GM19043 (cell line): ENCODE measurements at regions not wholly inside any gene's neighbourhood (a gene's known extent, or its start where the extent isn't known, plus 50 kb on each side); places are given as distances from the start of the nearest gene placed in this dataset.
"Not testable (repeated sequence)": the region's sequence is repeated elsewhere in the genome, so short reads cannot be mapped to it uniquely, and the experiment has no call there.

Experiments used
- ATAC-seq: cut with Tn5 transposase; IDR thresholded peaks from one replicate; pipeline ENCODE4 v1.9.1; 2021; ENCODE audit warnings: low read depth; ENCODE audit not compliant: unreplicated experiment

DNA sequence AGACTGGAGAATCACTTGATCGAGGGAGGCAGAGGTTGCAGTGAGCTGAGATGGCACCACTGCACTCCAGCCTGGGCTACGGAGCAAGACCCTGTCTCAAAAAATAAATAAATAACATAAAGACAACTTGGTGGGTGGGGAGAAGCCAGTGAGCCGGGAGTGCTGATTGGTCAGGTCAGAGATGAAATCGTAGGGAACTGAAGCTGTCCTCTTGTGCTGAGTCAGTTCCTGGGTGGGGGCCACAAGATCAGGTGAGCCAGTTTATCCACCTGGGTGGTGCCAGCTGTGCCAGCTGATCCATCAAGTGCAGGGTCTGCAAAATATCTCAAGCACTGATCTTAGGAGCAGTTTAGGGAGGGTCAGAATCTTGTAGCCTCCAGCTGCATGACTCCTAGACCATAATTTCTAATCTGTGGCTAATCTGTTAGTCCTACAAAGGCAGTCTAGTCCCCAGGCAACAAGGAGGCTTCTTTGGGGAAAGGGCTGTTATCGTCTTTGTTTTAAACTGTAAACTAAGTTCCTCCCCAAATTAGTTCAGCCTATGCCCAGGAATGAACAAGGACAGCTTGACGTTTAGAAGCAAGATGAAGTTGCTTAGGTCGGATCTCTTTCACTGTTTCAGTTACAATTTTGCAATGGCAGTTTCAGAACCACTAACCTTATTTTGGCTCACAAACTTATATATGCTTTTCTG lies 221.5 kb upstream of the MYLIP start:
- ATAC-seq, result not testable (repeated sequence)

DNA sequence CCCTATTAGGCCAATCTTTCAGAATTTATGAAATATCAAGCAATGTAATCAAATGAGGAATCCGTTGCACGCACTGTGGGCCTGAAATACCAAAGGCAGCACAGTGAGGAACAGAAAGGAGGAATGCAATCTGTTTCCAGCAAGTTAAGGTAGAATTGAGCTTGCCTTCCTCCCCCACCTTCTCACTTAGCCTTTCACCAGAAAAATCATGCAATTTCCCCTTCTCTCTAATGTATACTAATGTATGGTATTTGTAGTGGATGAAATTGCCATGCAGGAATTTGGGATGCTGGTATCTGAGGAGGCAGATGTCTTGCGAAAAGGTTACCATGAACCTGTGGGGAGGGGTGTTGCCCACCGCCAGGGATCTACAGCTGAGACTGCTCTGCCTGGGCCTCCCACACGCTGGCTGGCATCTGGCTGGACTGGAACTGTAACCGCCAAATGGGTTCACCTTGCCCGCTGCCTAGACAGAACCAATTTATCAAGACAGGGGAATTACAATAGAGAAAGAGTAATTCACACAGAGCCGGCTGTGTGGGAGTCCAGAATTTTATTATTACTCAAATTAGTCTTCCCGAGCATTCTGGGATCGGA lies 222.4 kb upstream of the MYLIP start:
- ATAC-seq, result no peak

DNA sequence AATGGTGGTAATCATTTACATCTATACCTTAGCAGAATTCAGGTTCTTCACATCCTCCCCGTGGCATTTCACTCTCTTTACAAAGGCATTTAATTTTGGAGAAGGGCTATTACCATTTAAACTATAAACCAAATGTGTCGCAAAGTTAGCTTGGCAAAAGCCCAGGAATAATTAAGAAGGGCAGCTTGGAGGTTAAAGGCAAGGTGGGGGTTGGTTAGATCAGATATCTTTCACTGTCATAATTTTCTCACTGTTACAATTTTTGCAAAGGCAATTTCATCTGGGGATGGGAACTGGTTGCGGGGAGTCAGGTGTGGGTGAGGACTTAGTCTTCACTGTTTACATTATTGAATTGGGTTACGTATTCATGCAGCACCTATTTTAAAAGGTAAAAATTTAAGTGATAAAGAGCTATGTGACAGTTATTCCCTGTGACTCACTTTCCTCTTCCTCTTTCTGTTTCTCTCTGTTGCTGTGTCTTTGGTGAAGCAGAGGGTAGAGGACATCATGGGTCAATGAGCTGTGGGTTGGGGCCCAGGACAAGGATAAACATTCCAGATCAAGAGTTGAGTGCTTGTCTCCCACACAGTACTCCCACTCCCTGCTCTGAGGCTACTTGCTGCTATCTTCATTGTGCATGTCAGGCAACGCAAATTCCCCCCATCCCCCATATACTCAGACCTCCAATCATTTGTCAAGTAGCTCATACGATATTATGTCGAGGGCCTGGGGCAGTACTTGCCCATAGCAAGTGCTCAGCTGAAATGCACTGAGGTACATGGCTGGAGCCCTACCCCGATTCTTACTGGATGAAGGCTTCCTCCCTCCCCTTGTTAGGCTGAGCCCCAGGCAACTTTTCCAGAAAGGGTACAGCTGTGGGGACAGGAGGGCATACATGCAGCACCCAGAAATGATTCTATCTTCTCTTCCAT lies 223.1 kb upstream of the MYLIP start:
- ATAC-seq, result no peak

DNA sequence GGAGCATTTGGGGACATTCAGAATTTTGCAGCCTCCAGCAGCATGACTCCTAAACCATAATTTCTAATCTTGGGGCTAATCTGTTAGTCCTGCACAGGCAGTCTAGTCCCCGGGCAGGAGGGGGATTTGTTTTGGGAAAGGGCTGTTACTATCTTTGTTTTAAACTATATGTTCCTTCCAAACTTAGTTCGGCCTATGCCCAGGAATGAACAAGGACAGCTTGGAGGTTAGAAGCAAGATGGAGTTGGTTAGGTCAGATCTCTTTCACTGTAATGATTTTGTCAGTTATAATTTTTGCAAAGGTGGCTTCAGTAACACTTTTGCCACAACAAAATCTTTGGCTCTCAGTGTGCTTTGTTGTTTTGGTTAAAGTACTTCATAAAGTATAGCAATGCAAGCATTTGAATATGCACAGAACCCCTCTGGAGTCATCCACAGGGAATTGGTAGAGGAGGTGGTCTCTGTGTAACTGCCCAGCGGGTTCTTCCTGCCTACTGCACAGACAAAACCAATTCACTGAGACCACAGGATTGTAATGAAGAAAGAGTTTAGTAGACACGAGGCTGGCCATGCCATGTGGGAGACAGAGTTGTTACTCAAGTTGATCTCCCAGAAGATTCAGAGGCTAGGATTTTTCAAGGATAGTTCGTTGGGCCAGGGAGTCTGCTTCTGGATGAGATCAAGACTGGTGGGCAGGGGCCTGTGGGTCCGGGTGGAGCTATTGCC lies 224.1 kb upstream of the MYLIP start:
- ATAC-seq, result no peak

DNA sequence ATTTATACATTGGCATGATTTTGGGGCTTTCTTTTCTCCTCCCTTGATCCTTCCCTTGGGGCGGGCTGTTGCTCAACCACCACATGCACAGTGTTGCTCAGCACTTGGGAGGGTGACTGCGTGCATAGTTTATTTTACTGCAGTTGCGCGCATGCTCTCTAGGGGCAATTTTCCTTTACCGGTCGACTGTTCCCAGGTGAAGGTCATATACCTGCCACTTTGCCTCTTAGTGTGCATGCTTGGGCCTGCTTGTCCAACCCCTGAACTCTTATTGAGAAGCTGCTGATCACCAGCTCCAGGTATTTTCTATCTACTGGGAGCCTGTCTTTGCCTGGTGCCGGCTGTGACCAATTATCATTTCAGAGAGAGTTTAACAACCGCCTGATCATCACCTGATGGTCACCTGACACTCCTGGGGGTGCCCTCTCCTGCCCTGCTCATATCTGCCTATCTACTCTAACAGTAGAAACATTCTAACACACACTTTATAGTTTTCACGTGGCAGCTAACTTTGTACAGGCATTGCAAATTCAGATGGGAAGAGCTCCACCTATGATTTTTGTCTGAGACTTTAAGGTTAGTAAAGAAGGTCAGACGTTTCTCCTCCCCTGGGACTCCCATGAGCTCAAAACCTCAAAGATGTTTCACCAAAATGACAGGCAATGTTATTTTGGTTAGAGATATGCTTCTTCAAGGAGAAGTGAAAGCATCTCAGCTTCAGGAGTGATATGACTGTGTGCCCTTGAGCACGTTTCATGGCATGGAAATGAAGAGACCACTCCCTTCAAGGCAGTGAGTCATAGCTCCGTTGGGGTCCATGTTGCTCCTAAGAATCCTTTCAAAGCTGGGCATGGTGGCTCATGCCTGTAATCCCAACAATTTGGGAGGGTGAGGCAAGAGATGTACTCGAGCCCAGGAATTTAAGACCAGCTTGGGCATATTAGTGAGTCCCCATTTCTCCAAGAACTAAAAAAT lies 227.5 kb upstream of the MYLIP start:
- peak; percentile 90 for ATAC-seq

DNA sequence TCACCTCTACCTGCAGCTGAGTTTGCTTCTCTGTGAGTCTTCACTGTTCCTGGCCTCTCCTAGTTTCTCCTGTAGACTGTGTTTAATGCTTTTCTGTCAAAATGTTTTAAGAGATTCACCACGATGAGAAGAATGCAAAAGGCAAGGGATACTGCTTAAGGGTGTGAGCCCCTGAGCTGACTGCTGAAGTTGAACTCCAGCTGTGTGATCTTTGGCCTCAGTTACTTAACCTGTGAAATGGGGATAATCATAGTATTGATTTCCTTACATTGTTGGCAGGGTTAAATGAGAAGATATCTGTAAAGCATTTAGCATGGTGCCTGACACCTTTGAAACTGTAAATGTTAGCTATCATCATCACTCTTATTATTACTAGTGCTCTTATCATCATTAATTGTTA lies 230.2 kb upstream of the MYLIP start:
- no peak for ATAC-seq

DNA sequence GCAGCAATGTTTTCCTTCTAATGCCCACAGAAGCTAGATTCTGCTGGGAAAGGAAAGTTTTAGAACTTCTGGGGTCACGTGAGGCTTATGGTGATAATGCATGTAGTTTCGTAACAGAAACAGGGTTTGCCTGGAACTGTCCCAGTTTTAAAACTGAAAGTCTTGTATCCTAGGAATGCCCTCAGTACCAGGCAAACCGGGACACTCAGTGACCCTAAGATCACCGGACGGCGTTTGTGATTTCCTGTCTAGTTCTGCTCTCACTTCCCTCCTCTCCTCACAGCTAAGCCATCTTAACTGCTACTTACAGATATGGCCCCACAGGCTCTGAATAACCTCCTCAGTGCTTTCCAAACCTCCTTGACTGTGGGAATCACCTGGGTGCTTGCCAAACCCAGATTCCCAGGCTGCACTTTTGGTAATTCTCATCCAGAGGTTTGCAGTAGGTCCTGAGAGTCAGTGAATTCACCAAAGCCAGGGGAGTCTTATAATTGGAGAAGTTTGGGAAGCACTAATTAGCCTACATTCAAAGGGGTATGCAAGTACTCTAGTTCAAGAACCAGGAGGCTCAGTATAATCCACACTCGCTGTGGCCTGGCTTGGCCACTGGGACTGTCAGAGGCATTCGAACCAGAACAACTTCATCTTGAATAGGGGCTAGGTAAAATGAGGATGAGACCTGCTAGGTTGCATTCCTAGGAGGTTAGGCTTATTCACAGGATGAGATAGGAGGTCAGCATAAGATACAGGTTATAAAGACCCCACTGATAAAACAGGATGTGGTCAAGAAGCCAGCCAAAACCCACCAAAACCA lies 231.6 kb upstream of the MYLIP start:
- no peak for ATAC-seq

DNA sequence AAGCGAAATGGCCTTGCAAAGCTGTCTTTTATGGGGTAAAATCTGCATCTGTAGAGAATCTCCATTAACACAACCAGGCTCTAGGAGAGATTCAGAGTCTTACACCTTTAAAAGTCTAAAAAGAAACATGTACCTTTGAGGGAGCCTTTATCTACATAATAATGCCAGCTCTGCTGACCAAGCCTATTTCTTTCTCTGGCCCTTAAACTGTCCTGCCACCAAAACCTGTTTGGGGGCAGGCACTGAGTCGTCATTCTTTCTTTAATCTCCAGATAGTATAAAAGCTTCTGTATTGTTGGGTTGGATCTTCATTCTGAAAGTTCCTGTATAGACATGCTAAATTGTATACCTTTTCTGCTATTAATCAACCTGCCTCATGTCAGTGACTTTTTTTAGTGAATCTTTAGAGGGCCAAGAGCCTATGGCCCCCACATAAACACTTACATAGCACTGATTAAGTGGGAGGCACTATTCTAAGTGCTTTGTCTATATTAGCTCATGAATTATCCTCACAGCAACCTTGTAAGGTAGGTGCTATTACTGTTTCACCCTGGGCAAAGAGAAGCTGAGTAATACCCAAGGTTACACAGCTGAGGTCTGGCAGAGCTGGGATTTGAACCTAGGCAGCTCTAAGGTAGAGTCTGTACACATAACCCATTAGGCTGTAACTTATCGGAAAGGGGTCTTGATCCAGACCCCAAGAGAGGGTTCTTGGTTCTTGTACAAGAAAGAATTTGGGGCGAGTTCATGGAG lies 232.3 kb upstream of the DTNBP1 start:
- ATAC-seq, result no peak

DNA sequence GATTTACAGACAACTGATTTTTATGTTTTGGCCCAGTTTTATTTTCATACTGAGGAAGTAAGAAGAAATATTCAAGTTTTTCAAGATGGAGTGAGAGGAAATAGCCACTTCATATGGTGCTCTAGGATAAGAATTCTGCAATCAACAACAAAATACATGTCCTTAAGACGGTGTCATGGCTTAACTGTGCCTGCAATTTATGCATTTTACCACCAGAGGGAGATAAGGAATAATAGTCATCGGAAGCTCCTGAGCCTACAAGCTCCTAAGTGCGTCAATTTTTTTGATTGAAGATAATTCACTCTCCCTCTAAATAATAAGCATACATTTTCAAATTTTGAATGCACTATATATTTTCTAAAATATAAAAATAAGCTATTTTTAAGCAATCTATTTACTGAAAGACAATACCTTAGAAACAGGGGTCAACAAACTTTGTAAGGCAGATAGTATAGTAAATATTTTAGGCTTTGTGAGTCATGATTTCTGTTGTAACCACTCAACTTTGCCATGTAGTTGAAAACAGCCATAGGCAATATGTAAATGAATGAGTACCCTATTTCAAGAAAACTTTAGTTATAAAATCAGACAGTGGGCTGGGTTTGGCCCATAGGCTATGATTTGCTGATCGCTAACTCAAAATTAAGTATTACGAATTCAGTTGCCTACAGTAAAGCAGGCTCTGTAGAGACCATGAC lies 230.9 kb upstream of the DTNBP1 start:
- no peak for ATAC-seq

DNA sequence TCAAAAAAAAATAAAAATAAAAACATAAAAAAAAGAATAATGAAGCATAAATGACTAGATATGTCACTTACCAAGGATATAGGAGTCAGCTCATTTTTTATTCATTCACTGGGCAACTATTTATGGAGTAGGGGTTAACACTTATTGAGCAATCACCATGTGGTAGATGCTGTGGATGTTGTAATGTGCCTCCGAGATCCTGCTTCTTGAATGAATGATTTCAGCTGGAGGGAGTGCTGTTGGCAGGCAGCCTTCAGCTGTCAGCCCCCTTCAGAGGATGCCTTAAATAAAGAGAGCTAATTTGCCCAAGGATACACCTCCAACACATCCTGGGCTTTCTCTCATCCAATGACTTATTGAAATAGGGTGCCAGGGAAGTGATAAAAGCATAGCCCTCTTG lies 229.5 kb upstream of the DTNBP1 start:
- ATAC-seq, result no peak

DNA sequence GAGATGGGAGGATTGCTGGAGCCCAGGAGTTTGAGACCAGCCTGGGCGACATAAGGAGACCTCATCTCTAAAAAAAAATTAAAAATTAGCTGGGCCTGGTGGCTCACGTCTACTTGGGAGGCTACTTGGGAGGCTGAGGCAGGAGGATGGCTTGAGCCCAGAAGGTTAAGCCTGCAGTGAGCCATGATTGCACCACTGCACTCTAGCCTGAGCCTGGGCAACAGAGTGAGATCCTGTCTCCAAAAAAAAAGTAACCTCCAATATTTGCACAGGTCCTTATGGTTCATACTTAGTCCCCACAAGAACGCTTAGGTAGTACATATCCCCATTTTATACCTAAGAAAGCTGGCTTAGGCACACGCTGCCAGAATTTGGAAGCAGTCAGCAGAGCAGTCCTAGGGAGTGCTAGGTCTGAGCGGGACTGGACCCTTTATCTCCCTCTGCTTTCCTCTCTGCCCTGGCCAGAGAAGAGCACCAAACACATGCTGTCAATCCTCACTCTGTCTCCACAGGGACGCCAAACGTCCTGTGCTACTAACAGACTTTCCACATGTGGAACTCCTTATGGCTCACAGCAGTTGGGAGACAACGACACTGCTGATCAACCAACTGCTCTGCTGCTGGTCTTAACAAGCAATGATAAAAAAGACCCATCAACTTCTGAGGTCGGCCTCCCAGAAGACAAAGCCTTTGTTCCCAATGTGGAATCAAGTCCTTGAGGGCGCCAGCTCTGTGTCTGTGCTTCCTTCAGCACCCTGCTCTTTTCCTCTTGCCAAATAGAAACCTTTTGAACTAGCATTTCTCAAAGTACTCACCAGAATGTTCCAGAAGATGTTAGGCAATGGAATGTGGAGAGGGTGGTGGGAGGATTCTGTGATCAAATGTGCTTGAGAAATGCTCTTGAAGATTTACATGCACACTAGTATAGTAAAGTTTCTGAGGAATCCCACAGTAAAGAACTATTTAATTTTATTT lies 226.3 kb upstream of the DTNBP1 start:
- no peak for ATAC-seq

DNA sequence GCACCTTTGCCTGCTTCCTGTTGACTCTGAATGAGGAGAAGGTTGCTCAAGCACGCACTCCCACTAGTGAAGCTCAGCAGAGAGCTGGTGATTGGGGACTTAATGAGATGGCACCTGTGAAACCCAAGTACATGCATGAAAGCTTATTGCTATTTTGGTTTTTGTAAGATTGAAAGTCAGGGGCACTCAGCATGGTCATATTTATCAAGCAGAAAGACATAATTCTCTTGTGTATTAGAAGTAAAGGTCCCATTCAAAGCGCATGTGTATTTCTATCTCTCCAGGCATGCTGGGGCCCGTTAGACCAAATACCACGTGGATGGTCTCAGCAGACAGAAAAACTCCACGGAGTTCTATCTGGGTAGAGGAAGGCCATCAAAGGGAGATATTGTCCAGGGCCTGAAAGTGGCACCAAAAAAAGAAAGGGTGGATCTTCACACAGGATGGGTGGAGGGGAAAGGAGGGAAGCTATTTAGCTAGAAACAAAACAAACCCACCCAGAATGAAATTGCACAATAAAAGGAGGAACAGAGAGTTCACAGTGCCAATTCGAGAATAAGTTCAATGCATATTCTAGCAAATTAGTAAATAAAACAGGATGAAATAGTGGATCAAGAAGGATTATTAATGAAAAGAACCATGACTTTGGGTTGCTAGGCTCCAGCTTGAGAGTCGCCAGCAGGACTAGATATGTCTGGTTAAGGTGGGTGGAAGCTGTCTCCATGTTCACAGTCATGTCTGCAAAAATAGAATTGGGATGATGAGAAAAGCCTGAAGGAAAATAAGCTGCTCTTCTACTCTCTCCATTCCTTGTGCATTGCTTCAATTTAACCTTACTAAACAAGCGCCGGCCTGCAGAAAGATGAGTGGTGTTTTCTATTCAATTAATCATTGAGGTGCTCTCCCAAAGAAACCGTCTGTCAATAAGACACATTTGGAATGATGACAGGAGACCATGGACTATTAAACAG lies 224.9 kb upstream of the DTNBP1 start:
- no peak for ATAC-seq

DNA sequence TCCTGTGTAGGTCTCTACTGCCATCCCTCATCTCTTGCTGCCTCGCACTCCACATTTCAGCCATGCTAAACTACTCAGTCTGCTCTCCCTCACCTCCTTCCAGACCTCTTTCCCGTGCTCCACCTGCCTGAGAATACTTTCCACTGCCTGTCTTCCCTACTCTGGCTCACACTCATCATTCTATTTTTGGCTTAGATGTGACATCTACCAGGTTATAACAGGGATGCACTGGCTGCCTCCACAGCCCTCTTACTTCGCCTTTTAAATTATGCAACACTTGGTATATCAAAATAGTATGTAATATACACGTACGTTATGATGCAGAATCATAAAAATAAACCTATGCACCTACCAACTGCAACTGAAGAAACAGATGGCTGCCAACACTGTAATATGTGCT lies 222.8 kb upstream of the DTNBP1 start:
- no peak for ATAC-seq

DNA sequence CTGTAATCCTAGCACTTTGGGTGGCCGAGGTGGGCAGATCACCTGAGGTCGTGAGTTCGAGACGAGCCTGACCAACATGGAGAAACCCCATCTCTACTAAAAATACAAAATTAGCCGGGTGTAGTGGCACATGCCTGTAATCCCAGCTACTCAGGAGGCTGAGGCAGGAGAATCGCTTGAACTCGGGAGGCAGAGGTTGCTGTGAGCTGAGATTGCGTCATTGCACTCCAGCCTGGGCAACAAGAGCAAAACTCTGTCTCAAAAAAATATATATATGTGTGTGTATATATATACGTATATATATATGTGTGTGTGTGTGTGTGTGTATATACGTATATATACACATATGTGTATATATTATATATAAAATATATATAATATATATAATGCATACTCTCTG lies 220.8 kb upstream of the DTNBP1 start:
- not testable (repeated sequence) for ATAC-seq

DNA sequence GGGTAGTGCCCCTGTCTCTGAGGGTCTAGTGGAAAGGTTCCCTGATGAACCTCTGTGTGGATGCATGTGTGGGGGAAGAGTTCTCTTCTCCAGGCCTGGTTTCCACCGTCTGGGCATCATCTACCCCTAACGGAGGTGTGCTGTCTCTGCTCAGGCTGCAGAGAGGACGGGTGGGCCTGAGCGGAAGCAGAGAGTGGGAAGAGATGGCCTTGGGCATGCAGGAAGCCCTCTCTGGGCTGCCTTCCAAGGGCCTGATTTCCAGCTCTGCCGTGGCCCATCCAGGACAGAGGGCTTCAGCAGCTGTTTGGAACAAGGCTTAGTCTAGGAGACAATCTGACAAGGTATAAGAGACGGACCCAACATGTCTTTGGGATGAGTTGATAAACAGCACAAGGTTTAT lies 220.1 kb upstream of the DTNBP1 start:
- ATAC-seq, result no peak
